ENCODE measurements at regions not wholly inside any gene's neighbourhood (a gene's known extent, or its start where the extent isn't known, plus 50 kb on each side); places are given as distances from the start of the nearest gene placed in this dataset.

- DNase-seq: no peak
Observed at GRCh38 chr18:22543769-22544168, 126.1 kb upstream of the CTAGE1 start.

- no peak for DNase-seq
Observed at GRCh38 chr18:22544626-22545025, 126.9 kb upstream of the CTAGE1 start.

- DNase-seq: no peak
Observed at GRCh38 chr18:22545066-22545760, 127.5 kb upstream of the CTAGE1 start.

GRCh38 chr18:22546905-22547570, 129.3 kb upstream of the CTAGE1 start:
- no peak for DNase-seq

- no peak for DNase-seq
Observed at GRCh38 chr18:22547807-22548561, 130.3 kb upstream of the CTAGE1 start.

DNA sequence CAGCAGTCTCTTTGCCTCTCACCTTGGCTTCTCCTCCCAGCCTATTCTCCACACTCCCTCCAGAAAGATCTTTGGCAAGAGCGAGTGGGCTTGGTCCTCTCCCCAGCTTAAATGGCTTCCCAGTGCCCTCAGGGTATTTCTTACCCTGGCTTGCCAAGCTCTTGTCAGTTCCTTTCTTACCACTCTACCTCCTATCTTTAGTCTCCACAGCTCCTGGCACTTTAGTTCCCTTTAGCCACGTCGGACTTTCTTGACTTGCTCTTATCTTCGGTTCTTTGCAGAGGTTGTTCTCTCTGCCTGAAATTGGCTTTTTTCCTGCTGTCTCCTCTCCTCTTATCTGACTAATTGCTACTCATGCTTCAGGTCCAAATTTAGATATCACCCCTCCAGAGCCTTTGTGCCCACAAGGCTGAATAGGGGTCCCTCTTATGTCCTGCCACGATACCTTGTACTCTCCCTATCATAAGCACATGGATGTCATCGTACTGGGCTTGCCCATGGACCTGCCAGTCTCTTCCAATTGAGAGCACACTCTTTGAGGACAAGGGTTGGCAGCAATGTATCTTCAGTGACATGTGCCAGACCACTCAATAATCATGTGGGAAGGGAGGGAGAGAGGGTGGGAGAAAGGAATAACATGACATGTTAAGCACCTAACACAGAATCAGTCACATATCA, 131.7 kb upstream of the CTAGE1 start:
- no peak for DNase-seq

- DNase-seq: no peak
Observed at GRCh38 chr18:22550366-22550765, 132.7 kb upstream of the CTAGE1 start.

GRCh38 chr18:22550861-22551260, 133.1 kb upstream of the CTAGE1 start:
- DNase-seq: no peak

DNA sequence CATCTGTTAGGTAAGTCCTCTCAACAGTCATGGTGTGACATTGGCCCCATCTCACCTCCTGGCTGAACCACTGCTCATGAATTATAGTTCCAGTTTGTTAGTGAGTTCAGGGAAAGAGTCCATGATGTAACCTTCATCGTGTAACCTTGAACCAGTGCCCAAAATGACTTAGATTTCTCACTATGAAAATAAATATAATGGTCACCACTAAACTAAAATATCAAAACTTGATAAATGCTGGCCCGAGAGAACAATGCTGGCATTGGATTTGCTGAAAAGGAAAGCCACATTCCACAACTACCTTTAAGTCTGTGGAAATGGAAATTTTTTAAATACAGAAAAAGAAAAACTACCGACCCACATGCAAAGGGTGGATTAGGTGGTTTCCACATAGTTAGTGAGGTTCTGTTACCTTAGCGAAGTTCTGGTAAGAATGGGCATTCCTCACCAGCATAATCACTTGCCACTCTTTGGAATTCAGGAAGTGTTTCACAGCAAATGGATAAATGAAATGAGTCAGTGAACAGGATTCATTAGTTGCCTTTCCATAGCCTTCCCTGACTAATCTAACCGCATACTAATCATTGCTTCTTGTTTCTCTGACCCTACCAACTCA, 133.9 kb upstream of the CTAGE1 start:
- no peak for DNase-seq

- no peak for DNase-seq
Observed at GRCh38 chr18:22552254-22552653, 134.5 kb upstream of the CTAGE1 start.

DNA sequence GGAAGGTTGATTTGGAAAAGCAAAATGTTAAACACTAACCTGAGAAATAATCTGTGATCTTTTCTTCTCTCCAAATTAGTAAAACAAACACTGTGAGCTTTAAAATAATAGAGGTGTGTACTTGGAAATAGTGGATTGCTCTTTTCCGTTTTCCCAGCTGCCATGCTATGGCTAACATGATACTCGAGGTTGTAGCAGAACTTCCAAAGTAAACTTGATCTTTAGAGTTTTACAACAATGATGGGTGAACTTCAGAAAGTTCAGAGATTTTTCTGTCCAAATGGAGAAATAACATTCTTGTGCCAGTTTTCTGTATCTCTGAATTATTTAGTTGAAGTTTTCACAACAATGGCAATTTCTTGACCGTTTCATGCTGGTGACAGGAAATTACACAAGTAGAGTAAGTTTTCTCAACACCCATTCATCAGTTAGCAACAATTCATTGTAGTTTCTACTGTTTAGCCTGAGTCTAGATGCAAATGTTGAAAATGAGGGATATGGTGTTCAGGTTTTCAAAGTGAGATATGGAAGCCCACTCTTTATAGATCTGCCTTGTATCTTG, 135.3 kb upstream of the CTAGE1 start:
- DNase-seq: no peak

DNA sequence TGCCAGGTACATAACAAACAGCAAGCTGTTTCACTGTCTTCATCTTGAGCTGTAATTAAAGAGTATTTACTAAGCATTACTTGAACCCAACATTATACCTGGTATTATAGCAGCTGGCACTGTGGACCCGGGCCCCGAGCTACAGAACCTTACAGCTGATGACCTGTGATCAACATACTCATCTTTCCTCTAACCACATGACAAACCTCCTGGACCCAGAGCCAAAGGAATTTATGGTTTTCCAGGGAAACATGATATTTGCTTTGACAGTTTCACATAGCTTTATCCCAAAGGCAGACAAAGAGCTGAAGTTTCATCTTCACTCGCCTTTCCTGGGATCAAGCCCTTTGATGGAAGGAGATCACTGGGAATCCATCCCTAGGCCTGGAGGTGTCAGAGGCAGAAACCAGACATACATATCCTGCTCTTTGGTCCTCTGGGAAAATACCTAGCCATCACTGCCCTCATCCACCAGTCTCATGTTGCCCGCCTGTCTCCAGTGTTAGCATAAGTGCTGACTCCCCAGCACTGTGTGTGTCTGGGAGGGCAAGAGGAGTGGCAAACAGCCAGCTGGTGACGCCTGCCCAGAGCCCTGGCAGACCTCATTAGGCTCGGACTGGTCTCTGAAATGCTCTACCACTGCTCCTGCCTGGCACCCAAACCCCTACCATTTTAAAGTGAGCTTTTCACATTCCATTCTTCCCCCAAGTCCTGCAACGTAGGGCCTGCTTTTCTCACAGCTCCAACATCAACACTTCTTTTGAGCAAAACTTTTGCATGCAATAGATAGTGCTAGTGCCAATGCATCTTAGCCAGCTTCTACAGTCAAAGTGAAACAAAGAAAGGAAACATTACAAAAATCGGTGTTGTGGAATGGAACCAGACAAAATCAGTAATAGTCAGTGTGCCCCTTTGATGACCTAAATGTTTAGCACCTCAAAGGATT, 138.8 kb upstream of the CTAGE1 start:
- peak in 2 of 56 donors; percentile 8 to 10 for DNase-seq

- no peak for DNase-seq
Observed at GRCh38 chr18:22557168-22557941, 139.6 kb upstream of the CTAGE1 start.

GRCh38 chr18:22558945-22559385, 141.2 kb upstream of the CTAGE1 start:
- no peak for DNase-seq

GRCh38 chr18:22559414-22560274, 141.9 kb upstream of the CTAGE1 start:
- peak in 1 of 56 donors; percentile 4 for DNase-seq

DNA sequence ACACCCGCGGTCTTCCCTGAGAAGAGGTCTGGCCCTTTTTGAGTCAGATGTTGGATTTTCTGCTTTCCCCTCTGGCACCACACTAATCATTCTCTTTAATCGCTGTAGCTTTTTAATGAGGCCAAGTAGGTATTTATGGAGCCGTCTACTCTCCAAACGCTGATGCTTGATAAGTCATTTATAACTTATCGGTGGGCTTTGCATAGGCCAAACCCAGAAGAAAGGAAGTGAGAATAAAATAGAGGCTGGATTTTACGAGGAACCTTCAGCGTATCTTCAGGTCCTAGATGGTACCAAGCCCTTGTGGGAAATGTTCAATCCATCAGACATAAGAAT, 142.5 kb upstream of the CTAGE1 start:
- DNase-seq: no peak

GRCh38 chr18:22560797-22561196, 143.1 kb upstream of the CTAGE1 start:
- DNase-seq: no peak

GRCh38 chr18:22563164-22563583, 145.5 kb upstream of the CTAGE1 start:
- DNase-seq: peak in 5 of 56 donors; percentile 1 to 37 (median 10)
